ENCODE measurements at regions not wholly inside any gene's neighbourhood (a gene's known extent, or its start where the extent isn't known, plus 50 kb on each side); places are given as distances from the start of the nearest gene placed in this dataset.
"Not testable (repeated sequence)": the region's sequence is repeated elsewhere in the genome, so short reads cannot be mapped to it uniquely, and the experiment has no call there.

- no peak for DNase-seq (ENCODE audit: low read depth)
Measured at GRCh38 chr18:51330739-51331138, 133.3 kb upstream of the MEX3C start.

GRCh38 chr18:51337406-51337805, 139.9 kb upstream of the MEX3C start:
- no peak for DNase-seq (ENCODE audit: low read depth)

GRCh38 chr18:51339856-51340255, 142.4 kb upstream of the MEX3C start:
- DNase-seq (ENCODE audit: low read depth): no peak

- no peak for DNase-seq (ENCODE audit: low read depth)
Measured at GRCh38 chr18:51340332-51340731, 142.9 kb upstream of the MEX3C start.

GRCh38 chr18:51342815-51343214, 145.3 kb upstream of the MEX3C start:
- no peak for DNase-seq (ENCODE audit: low read depth)

- no peak for DNase-seq (ENCODE audit: low read depth)
Measured at GRCh38 chr18:51345848-51346391, 148.4 kb upstream of the MEX3C start.

- DNase-seq (ENCODE audit: low read depth): no peak
Measured at GRCh38 chr18:51346404-51346803, 148.9 kb upstream of the MEX3C start.

GRCh38 chr18:51350081-51350480, 152.6 kb upstream of the MEX3C start:
- DNase-seq (ENCODE audit: low read depth): no peak

GRCh38 chr18:51355841-51356240, 158.4 kb upstream of the MEX3C start:
- DNase-seq (ENCODE audit: low read depth): no peak

GRCh38 chr18:51360301-51360700, 162.8 kb upstream of the MEX3C start:
- not testable (repeated sequence) for DNase-seq (ENCODE audit: low read depth)

GRCh38 chr18:51361130-51361860, 163.8 kb upstream of the MEX3C start:
- no peak for DNase-seq (ENCODE audit: low read depth)

GRCh38 chr18:51363384-51363783, 165.9 kb upstream of the MEX3C start:
- DNase-seq (ENCODE audit: low read depth): no peak

GRCh38 chr18:51370996-51371395, 173.5 kb upstream of the MEX3C start:
- no peak for DNase-seq (ENCODE audit: low read depth)

GRCh38 chr18:51371929-51372328, 174.4 kb upstream of the MEX3C start:
- no peak for DNase-seq (ENCODE audit: low read depth)

GRCh38 chr18:51382081-51382480, 184.6 kb upstream of the MEX3C start:
- DNase-seq (ENCODE audit: low read depth): no peak

GRCh38 chr18:51383116-51383515, 185.6 kb upstream of the MEX3C start:
- no peak for DNase-seq (ENCODE audit: low read depth)

- no peak for DNase-seq (ENCODE audit: low read depth)
Measured at GRCh38 chr18:51383711-51384110, 186.2 kb upstream of the MEX3C start.

- DNase-seq (ENCODE audit: low read depth): no peak
Measured at GRCh38 chr18:51385270-51385669, 187.8 kb upstream of the MEX3C start.

GRCh38 chr18:51390702-51391101, 193.2 kb upstream of the MEX3C start:
- no peak for DNase-seq (ENCODE audit: low read depth)

- no peak for DNase-seq (ENCODE audit: low read depth)
Measured at GRCh38 chr18:51391215-51391614, 193.7 kb upstream of the MEX3C start.

- DNase-seq (ENCODE audit: low read depth): no peak
Measured at GRCh38 chr18:51391731-51392130, 194.2 kb upstream of the MEX3C start.

- no peak for DNase-seq (ENCODE audit: low read depth)
Measured at GRCh38 chr18:51397347-51397962, 200.0 kb upstream of the MEX3C start.

GRCh38 chr18:51398104-51398503, 200.6 kb upstream of the MEX3C start:
- DNase-seq (ENCODE audit: low read depth): no peak
